NB4 (cell line): ENCODE measurements at regions not wholly inside any gene's neighbourhood (a gene's known extent, or its start where the extent isn't known, plus 50 kb on each side); places are given as distances from the start of the nearest gene placed in this dataset.

ENCODE experiments used
- MYC ChIP-seq: IDR thresholded peaks from 2 replicates; pipeline ENCODE4 v1.6.1; 2011; ENCODE audit warnings: low read depth, low read length
- POLR2A ChIP-seq: IDR thresholded peaks from 2 replicates; pipeline ENCODE4 v1.6.1; 2011; ENCODE audit warnings: mild to moderate bottlenecking; ENCODE audit not compliant: insufficient read length; ENCODE audit errors: extremely low read depth
- TF ChIP-seq, protein P1 (sequence below): IDR thresholded peaks from 2 replicates; pipeline ENCODE4 v1.6.1; 2011; ENCODE audit warnings: low read depth, low read length
- TF ChIP-seq, protein P2 (sequence below): IDR thresholded peaks from one replicate; pipeline ENCODE4 v1.5.1; 2012; ENCODE audit warnings: low read depth, low read length

DNA sequence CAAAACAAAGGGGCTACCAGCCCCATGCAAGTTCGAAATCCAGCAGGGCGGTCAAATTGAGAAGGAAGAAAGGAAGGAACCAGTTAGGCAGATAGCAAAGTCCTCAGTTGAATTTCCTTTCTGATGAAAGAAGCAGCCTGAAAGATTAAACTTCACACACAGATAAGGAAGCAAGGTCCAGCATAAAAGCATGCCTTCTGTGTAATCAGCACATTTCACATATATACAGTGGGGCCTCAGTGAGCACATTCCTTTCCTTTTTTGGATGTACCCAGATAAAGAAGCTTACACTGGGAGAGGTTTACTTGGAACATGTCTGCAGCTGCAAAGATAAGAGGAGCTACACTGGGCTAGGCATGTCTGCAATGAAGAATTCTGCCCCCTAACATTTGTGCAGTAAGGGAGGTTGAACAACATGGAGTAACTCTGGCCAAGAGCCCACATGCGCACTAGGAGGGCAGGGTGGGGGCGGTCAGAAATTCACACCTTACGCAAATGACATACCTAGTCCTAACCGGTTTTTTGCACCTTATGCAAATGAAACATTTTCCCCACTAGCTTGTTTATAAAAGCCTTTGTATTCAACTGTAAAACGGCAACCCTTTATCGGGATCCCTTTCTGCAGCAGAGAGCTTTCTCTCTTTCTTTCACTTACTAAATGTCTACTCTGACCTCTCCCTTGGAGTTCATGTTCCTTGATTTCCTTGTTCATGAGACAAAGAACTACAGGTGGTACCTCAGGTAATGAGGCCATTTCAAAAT is 149.7 kb upstream of the FBXL17 start:
- no peak for TF ChIP-seq POLR2A
- TF ChIP-seq, protein P1, sequence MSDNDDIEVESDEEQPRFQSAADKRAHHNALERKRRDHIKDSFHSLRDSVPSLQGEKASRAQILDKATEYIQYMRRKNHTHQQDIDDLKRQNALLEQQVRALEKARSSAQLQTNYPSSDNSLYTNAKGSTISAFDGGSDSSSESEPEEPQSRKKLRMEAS = no peak
- TF ChIP-seq, protein P2, sequence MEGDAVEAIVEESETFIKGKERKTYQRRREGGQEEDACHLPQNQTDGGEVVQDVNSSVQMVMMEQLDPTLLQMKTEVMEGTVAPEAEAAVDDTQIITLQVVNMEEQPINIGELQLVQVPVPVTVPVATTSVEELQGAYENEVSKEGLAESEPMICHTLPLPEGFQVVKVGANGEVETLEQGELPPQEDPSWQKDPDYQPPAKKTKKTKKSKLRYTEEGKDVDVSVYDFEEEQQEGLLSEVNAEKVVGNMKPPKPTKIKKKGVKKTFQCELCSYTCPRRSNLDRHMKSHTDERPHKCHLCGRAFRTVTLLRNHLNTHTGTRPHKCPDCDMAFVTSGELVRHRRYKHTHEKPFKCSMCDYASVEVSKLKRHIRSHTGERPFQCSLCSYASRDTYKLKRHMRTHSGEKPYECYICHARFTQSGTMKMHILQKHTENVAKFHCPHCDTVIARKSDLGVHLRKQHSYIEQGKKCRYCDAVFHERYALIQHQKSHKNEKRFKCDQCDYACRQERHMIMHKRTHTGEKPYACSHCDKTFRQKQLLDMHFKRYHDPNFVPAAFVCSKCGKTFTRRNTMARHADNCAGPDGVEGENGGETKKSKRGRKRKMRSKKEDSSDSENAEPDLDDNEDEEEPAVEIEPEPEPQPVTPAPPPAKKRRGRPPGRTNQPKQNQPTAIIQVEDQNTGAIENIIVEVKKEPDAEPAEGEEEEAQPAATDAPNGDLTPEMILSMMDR = no peak
- TF ChIP-seq MYC = no peak
